K562 (cell line): ENCODE measurements at regions not wholly inside any gene's neighbourhood (a gene's known extent, or its start where the extent isn't known, plus 50 kb on each side); places are given as distances from the start of the nearest gene placed in this dataset.
A peak's percentile ranks its signal among the peaks of the same experiment; 100 is the strongest.

ENCODE experiments used
- BACH1 ChIP-seq: fragments of 200-800 bp; sonication (Bioruptor generic); IDR thresholded peaks from 2 replicates; pipeline ENCODE4 v1.6.1; 2016; ENCODE audit warnings: missing genetic modification characterization, missing compliant biosample characterization
- CTCFL ChIP-seq: IDR thresholded peaks from 2 replicates; pipeline ENCODE4 v1.6.1; 2011; ENCODE audit warnings: borderline replicate concordance, low read depth, mild to moderate bottlenecking, moderate library complexity, low read length; ENCODE audit not compliant: insufficient read depth, poor library complexity, severe bottlenecking
- CXXC5 ChIP-seq: fragments of 250-450 bp; sonication (Bioruptor Pico); IDR thresholded peaks from 2 replicates; pipeline ENCODE4 v1.8.0; 2022; ENCODE audit warnings: inconsistent platforms, mild to moderate bottlenecking, moderate library complexity
- ELF4 ChIP-seq: fragments of 450-650 bp; formaldehyde crosslinking; IDR thresholded peaks from 2 replicates; pipeline ENCODE4 v1.4.0; 2022; ENCODE audit warnings: missing genetic modification characterization
- GTF3C2 ChIP-seq: IDR thresholded peaks from 3 replicates; pipeline ENCODE4 v1.6.1; 2011; ENCODE audit warnings: borderline replicate concordance, mild to moderate bottlenecking, moderate library complexity; ENCODE audit not compliant: insufficient read length; ENCODE audit errors: extremely low read depth
- HDAC2 ChIP-seq: fragments of 450-650 bp; IDR thresholded peaks from 2 replicates; pipeline ENCODE4 v1.6.1; 2016; ENCODE audit warnings: mild to moderate bottlenecking
- HDAC8 ChIP-seq: fragments of 450-650 bp; IDR thresholded peaks from 2 replicates; pipeline ENCODE4 v1.6.1; 2016; ENCODE audit warnings: mild to moderate bottlenecking, missing genetic modification characterization, moderate library complexity, missing compliant biosample characterization
- KLF13 ChIP-seq: fragments of 450-650 bp; IDR thresholded peaks from 2 replicates; pipeline ENCODE4 v1.6.1; 2016; ENCODE audit warnings: missing genetic modification characterization, low read depth, mild to moderate bottlenecking, missing compliant biosample characterization, moderate library complexity, borderline replicate concordance
- MAFG ChIP-seq: fragments of 450-650 bp; conservative IDR thresholded peaks from 2 replicates; pipeline ENCODE4 v1.6.1; 2016; ENCODE audit warnings: missing genetic modification characterization, missing compliant biosample characterization
- MAFK ChIP-seq: IDR thresholded peaks from 2 replicates; pipeline ENCODE4 v1.6.1; 2011; ENCODE audit warnings: low read length, improper control_type of control experiment
- NR4A1 ChIP-seq, 2 experiments: fragments of 250-450 bp in 1 of 2; fragments of 450-650 bp in 1 of 2; sonication (Bioruptor Pico) in 1 of 2; IDR thresholded peaks; 2 replicates each; pipeline versions ENCODE4 v1.4.0 to v1.6.1; 2016 to 2020; ENCODE audit warnings: mild to moderate bottlenecking in 2 of 2, missing compliant biosample characterization in 1 of 2, missing genetic modification characterization in 1 of 2, moderate library complexity in 1 of 2
- PCBP2 ChIP-seq: fragments of 200-400 bp; formaldehyde crosslinking; IDR thresholded peaks from 2 replicates; pipeline ENCODE4 v1.6.1; 2018; ENCODE audit warnings: low read length, low read depth, mild to moderate bottlenecking, moderate library complexity; ENCODE audit not compliant: poor library complexity, severe bottlenecking
- PML ChIP-seq: IDR thresholded peaks from 2 replicates; pipeline ENCODE4 v1.6.1; 2012; ENCODE audit warnings: low read length, inconsistent platforms
- ZNF324 ChIP-seq: fragments of 250-450 bp; sonication (Bioruptor Pico); IDR thresholded peaks from 2 replicates; pipeline ENCODE4 v1.4.0; 2020; ENCODE audit warnings: mild to moderate bottlenecking
- ZNF561 ChIP-seq: fragments of 450-650 bp; formaldehyde crosslinking; conservative IDR thresholded peaks from 2 replicates; pipeline ENCODE4 v1.4.0; 2020; ENCODE audit warnings: mild to moderate bottlenecking, moderate library complexity
- ZNF696 ChIP-seq: fragments of 250-450 bp; sonication (Bioruptor Pico); conservative IDR thresholded peaks from 2 replicates; pipeline ENCODE4 v1.4.0; 2020; ENCODE audit warnings: mild to moderate bottlenecking, moderate library complexity
- ZNF764 ChIP-seq: fragments of 250-450 bp; sonication (Bioruptor Pico); IDR thresholded peaks from 2 replicates; pipeline ENCODE4 v1.4.0; 2020; ENCODE audit warnings: low read depth, mild to moderate bottlenecking, moderate library complexity
- TF ChIP-seq, protein P1 (sequence below), 2 experiments: fragments of 200-800 bp in 1 of 2; sonication (Bioruptor generic) in 1 of 2; sonication (generic) in 1 of 2; formaldehyde crosslinking in 1 of 2; IDR thresholded peaks in 1 of 2; conservative IDR thresholded peaks in 1 of 2; 2 replicates each; pipeline versions ENCODE4 v1.5.0 to v1.6.1; 2016 to 2020; ENCODE audit warnings: missing compliant biosample characterization in 1 of 2, missing genetic modification characterization in 1 of 2, missing genetic modification reagents in 1 of 2
- TF ChIP-seq, protein P2 (sequence below): fragments of 450-650 bp; conservative IDR thresholded peaks from 2 replicates; pipeline ENCODE4 v1.6.1; 2016; ENCODE audit warnings: missing genetic modification characterization, low read depth, mild to moderate bottlenecking, control low read depth, missing compliant biosample characterization

DNA sequence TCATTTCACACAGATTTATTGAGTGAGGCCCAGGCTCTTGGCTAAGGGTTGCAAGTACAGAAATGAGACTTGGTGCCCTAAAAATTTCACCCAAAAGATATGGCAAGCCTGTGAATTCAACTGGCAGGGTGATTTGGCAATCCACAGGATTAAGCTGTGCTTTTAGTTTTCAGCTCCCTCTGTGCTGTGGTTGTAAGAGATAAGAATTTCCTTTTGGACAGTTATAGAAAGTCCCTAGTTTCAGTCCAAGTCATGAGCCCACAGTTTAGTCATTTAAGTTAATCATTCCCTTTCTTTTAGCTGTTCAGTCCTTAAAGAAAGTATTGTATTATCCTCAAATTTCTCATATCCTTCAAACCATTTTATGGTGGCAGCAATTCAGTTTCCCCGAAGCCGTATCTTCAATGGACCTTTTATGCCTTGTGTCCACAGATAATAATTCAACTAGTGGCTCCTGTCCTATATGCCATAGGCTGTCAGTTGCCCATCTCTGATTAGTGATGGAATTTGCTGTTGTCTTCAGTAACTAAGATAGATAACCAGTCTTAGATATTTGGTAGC is 73.4 kb upstream of the NAMPT start (continued):
- no peak for TF ChIP-seq CTCFL
- no peak for TF ChIP-seq ELF4
- TF ChIP-seq CXXC5 (CRISPR knock-in tag): no peak
- no peak; the same call in 1 of the 2 replicates for TF ChIP-seq MAFG (tag)
- no peak for TF ChIP-seq NR4A1 (CRISPR knock-in tag; IDR thresholded peaks at IDR 0.05)
- no peak for TF ChIP-seq NR4A1 (tag; IDR thresholded peaks at IDR 0.05)
- TF ChIP-seq BACH1: no peak
- TF ChIP-seq GTF3C2: no peak
- TF ChIP-seq ZNF324 (CRISPR knock-in tag): no peak
- peak; percentile 44; the same call in 1 of the 2 replicates for TF ChIP-seq HDAC2
- TF ChIP-seq, protein P1, sequence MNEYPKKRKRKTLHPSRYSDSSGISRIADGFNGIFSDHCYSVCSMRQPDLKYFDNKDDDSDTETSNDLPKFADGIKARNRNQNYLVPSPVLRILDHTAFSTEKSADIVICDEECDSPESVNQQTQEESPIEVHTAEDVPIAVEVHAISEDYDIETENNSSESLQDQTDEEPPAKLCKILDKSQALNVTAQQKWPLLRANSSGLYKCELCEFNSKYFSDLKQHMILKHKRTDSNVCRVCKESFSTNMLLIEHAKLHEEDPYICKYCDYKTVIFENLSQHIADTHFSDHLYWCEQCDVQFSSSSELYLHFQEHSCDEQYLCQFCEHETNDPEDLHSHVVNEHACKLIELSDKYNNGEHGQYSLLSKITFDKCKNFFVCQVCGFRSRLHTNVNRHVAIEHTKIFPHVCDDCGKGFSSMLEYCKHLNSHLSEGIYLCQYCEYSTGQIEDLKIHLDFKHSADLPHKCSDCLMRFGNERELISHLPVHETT (CRISPR knock-in tag; conservative IDR thresholded peaks at IDR 0.05 in 1 of 2, IDR thresholded peaks at IDR 0.05 in 1 of 2): no peak
- TF ChIP-seq HDAC8 (tag): no peak
- no peak for TF ChIP-seq ZNF561 (CRISPR knock-in tag)
- TF ChIP-seq ZNF696: no peak
- no peak for TF ChIP-seq ZNF764 (CRISPR knock-in tag)
- TF ChIP-seq MAFK: peak; percentile 40; the same call in 1 of the 2 replicates
- TF ChIP-seq KLF13: no peak
- no peak for TF ChIP-seq PML
- TF ChIP-seq PCBP2: no peak
- TF ChIP-seq, protein P2, sequence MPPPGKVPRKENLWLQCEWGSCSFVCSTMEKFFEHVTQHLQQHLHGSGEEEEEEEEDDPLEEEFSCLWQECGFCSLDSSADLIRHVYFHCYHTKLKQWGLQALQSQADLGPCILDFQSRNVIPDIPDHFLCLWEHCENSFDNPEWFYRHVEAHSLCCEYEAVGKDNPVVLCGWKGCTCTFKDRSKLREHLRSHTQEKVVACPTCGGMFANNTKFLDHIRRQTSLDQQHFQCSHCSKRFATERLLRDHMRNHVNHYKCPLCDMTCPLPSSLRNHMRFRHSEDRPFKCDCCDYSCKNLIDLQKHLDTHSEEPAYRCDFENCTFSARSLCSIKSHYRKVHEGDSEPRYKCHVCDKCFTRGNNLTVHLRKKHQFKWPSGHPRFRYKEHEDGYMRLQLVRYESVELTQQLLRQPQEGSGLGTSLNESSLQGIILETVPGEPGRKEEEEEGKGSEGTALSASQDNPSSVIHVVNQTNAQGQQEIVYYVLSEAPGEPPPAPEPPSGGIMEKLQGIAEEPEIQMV (tag): no peak
